OCI-LY3 (cell line): ENCODE measurements at regions not wholly inside any gene's neighbourhood (a gene's known extent, or its start where the extent isn't known, plus 50 kb on each side); places are given as distances from the start of the nearest gene placed in this dataset.

Experiments used
- H2AFZ ChIP-seq: fragments of 200-600, 300-600 bp; shearing (Covaris generic); 2 replicates; pipeline ENCODE4 v1.6.0; 2014; ENCODE audit warnings: antibody characterized with exemption, low read depth, low read length
- H3K27ac ChIP-seq: fragments of 200-600, 300-600 bp; sonication (generic); 2 replicates; pipeline ENCODE4 v1.5.1; 2014; ENCODE audit warnings: mild to moderate bottlenecking, low read length, moderate library complexity, mixed read lengths
- H3K27me3 ChIP-seq: fragments of 200-600, 300-600 bp; sonication (generic); 2 replicates; pipeline ENCODE4 v1.6.1; 2014; ENCODE audit warnings: low read depth, low read length, mixed read lengths
- H3K36me3 ChIP-seq: fragments of 200-600, 300-600 bp; sonication (generic); replicated peaks from 2 replicates; pipeline ENCODE3; 2014; ENCODE audit warnings: low read depth, low read length, mixed read lengths
- H3K4me1 ChIP-seq: fragments of 300-600, 200-600 bp; sonication (generic); 2 replicates; pipeline ENCODE4 v1.6.1; 2014; ENCODE audit warnings: low read length, mixed read lengths
- H3K4me2 ChIP-seq: fragments of 200-600, 300-600 bp; sonication (generic); 2 replicates; pipeline ENCODE4 v1.6.1; 2014; ENCODE audit warnings: low read length, mixed read lengths
- H3K4me3 ChIP-seq: fragments of 300-600, 200-600 bp; sonication (generic); 2 replicates; pipeline ENCODE4 v1.5.1; 2014; ENCODE audit warnings: antibody characterized with exemption, mild to moderate bottlenecking, low read length, moderate library complexity
- H3K79me2 ChIP-seq: fragments of 300-600, 200-600 bp; shearing (Covaris generic); 2 replicates; pipeline ENCODE4 v1.6.1; 2014; ENCODE audit warnings: mild to moderate bottlenecking, low read length, mixed read lengths
- H3K9ac ChIP-seq: fragments of 300-600, 200-600 bp; shearing (Covaris generic); 2 replicates; pipeline ENCODE4 v1.6.0; 2014; ENCODE audit warnings: mild to moderate bottlenecking, low read length, moderate library complexity
- H3K9me3 ChIP-seq: fragments of 200-600, 300-600 bp; shearing (Covaris generic); 2 replicates; pipeline ENCODE4 v1.6.1; 2014; ENCODE audit warnings: low read length, mixed read lengths; ENCODE audit not compliant: insufficient read depth
- H4K20me1 ChIP-seq: fragments of 200-600, 300-600 bp; sonication (generic); 2 replicates; pipeline ENCODE4 v1.6.1; 2016; ENCODE audit warnings: low read length, mixed read lengths; ENCODE audit not compliant: insufficient read depth
- EZH2phosphoT487 ChIP-seq: fragments of 200-600 bp; shearing (Covaris generic); IDR thresholded peaks from 2 replicates; pipeline ENCODE4 v1.6.1; 2018; ENCODE audit warnings: antibody characterized with exemption, mixed run types, low read depth
- TF ChIP-seq, protein P1 (sequence below): fragments of 200-600, 300-600 bp; sonication (generic); IDR thresholded peaks from 2 replicates; pipeline ENCODE4 v1.5.1; 2014; ENCODE audit warnings: antibody characterized with exemption, low read length, low read depth

DNA sequence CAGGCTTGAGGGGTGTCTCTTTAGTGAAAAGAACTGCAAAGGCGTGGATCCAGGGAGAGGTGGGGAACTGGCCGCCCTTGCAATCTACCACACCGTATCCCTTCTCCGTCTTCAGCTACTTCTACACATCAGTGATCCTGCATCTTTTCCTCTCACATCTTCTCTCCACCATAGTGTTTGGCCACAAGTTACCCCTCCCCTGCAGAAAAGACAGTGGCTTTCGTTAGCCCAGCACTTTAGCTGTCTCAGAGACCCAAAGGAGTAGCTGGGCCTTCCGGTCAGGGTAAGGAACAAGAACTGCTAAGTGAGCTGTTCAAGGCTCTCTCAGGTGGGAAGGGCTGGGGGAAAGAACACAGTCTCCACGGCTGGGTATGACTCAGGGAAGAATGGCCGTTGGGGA is 158.4 kb downstream of the NDUFA12 start:
- H3K9me3 ChIP-seq: no peaks in the 10 kb centered on the region
- H3K27me3 ChIP-seq: no peaks in the 10 kb centered on the region
- H4K20me1 ChIP-seq: peaks cover 10% of the 10 kb centered on the region; the same call in 1 of the 2 replicates
- H3K27ac ChIP-seq: no peak overlapping the region
- H2AFZ ChIP-seq: no peak overlapping the region
- H3K4me1 ChIP-seq: peaks cover 10% of the 10 kb centered on the region
- H3K4me3 ChIP-seq: no peak overlapping the region
- peaks cover 52% of the 10 kb centered on the region for H3K79me2 ChIP-seq
- no peak overlapping the region for H3K9ac ChIP-seq
- TF ChIP-seq, protein P1, sequence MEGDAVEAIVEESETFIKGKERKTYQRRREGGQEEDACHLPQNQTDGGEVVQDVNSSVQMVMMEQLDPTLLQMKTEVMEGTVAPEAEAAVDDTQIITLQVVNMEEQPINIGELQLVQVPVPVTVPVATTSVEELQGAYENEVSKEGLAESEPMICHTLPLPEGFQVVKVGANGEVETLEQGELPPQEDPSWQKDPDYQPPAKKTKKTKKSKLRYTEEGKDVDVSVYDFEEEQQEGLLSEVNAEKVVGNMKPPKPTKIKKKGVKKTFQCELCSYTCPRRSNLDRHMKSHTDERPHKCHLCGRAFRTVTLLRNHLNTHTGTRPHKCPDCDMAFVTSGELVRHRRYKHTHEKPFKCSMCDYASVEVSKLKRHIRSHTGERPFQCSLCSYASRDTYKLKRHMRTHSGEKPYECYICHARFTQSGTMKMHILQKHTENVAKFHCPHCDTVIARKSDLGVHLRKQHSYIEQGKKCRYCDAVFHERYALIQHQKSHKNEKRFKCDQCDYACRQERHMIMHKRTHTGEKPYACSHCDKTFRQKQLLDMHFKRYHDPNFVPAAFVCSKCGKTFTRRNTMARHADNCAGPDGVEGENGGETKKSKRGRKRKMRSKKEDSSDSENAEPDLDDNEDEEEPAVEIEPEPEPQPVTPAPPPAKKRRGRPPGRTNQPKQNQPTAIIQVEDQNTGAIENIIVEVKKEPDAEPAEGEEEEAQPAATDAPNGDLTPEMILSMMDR: no peak
- no peak for TF ChIP-seq EZH2phosphoT487
- peaks cover 14% of the 10 kb centered on the region for H3K36me3 ChIP-seq
- no peak overlapping the region for H3K4me2 ChIP-seq

- TF ChIP-seq, protein P1: no peak
- no peak for TF ChIP-seq EZH2phosphoT487
- H2AFZ ChIP-seq: no peak overlapping the region
Measured at GRCh38 chr12:94844452-94844851, 159.0 kb downstream of the NDUFA12 start.

DNA sequence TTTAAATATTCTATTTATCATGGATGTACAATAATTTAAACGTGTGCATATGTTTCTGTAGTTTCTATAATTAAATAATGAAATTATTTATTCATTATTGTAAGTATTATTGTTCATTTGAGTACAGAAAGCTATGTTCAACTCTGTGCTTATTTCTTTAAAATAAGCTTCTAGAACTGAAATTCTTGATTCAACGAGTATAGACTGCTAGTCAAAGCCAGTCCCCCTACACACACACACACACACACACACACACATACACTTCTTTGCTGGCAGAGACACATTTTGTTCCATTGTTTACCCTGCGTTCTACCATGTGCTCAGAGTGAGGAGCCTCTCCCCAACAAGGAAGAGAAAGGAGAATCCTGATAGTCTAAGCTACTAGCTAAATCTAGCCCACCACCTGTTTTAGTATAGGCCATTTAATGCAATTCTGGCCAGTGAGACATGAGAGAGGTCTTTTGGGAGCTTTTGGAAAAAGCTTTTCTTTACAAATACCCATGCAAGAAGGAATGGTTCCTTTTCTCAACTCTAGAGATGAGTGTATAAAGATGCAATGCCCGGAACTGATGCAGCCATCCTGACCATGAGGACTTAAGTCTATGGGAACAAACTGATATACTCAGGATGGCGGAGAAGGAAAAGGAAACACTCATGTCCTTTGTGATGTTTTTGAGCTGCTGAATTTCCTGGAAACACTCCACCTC is 161.4 kb downstream of the NDUFA12 start:
- Histone ChIP-seq H3K36me3 (peaks cover 21% of the 10 kb centered on the region), H3K27ac (no peak overlapping the region), H3K4me3 (no peak overlapping the region), H3K79me2 (peaks cover 27% of the 10 kb centered on the region; the same call in 1 of the 2 replicates), H3K4me1 (peaks cover 12% of the 10 kb centered on the region), H3K9ac (no peak overlapping the region), H4K20me1 (no peaks in the 10 kb centered on the region; the same call in 1 of the 2 replicates), H3K27me3 (no peaks in the 10 kb centered on the region), H3K4me2 (no peak overlapping the region; the same call in 1 of the 2 replicates), H2AFZ (no peak overlapping the region), H3K9me3 (no peaks in the 10 kb centered on the region)
- TF ChIP-seq, protein P1: no peak
- no peak for TF ChIP-seq EZH2phosphoT487

More at GRCh38 chr12:94844452-94844851, 159.0 kb downstream of the NDUFA12 start:
- Histone ChIP-seq H4K20me1 (peaks cover 8% of the 10 kb centered on the region; the same call in 1 of the 2 replicates), H3K4me2 (no peak overlapping the region), H3K4me1 (peaks cover 12% of the 10 kb centered on the region), H3K36me3 (peaks cover 14% of the 10 kb centered on the region), H3K9ac (no peak overlapping the region), H3K9me3 (no peaks in the 10 kb centered on the region), H3K79me2 (peaks cover 46% of the 10 kb centered on the region), H3K27me3 (no peaks in the 10 kb centered on the region), H3K27ac (no peak overlapping the region), H3K4me3 (no peak overlapping the region)

GRCh38 chr12:94841177-94841576 is 162.3 kb downstream of the NDUFA12 start:
- Histone ChIP-seq H2AFZ (no peak overlapping the region), H3K4me2 (no peak overlapping the region), H4K20me1 (no peaks in the 10 kb centered on the region), H3K9me3 (no peaks in the 10 kb centered on the region), H3K27ac (no peak overlapping the region), H3K9ac (no peak overlapping the region), H3K4me3 (no peak overlapping the region), H3K4me1 (peaks cover 12% of the 10 kb centered on the region), H3K36me3 (peaks cover 21% of the 10 kb centered on the region), H3K79me2 (peaks cover 22% of the 10 kb centered on the region; the same call in 1 of the 2 replicates), H3K27me3 (no peaks in the 10 kb centered on the region)
- TF ChIP-seq EZH2phosphoT487: no peak
- TF ChIP-seq, protein P1: no peak
